DMS53 treated with DMSO at 0.1 percent for 48 hours (cell line): ENCODE measurements at regions not wholly inside any gene's neighbourhood (a gene's known extent, or its start where the extent isn't known, plus 50 kb on each side); places are given as distances from the start of the nearest gene placed in this dataset.
A peak's percentile ranks its signal among the peaks of the same experiment; 100 is the strongest.

ENCODE experiments used
- DNase-seq: peaks from one replicate; lab custom pipeline; 2025; ENCODE audit not compliant: unreplicated experiment; lab: John Stamatoyannopoulos, UW

GRCh38 chr1:227451057-227451456 lies 112.3 kb upstream of the ZNF678 start:
- DNase-seq: no peak

GRCh38 chr1:227450489-227450888 lies 112.9 kb upstream of the ZNF678 start:
- no peak for DNase-seq

- no peak for DNase-seq
These were observed 113.5 kb upstream of the ZNF678 start for GRCh38 chr1:227449741-227450441.

- peak; percentile 62 for DNase-seq
These were observed 114.3 kb upstream of the ZNF678 start for GRCh38 chr1:227449051-227449450.

DNA sequence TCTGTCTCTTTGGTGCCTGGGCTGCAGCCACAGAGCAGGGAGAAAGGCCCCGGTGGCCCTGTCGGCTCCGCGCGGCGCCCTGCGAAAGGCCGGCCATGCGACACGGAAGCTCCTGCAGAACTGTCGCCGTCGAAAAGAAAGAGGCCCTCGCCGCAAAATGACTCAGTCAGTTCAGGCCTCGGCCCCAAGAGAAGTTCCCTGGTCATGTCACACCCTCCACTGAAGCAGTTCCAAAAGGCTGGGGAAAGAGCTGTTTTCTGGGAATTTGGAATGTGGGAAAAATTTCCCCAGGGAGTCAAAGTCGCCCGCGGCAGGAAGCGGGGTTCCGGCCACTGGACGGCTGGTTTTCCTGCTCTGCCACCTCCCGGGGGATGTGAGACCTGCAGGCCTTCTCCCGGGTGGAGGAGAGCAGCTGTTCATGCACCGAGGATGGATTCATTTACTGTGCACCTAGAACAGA lies 115.8 kb upstream of the ZNF678 start:
- no peak for DNase-seq

DNA sequence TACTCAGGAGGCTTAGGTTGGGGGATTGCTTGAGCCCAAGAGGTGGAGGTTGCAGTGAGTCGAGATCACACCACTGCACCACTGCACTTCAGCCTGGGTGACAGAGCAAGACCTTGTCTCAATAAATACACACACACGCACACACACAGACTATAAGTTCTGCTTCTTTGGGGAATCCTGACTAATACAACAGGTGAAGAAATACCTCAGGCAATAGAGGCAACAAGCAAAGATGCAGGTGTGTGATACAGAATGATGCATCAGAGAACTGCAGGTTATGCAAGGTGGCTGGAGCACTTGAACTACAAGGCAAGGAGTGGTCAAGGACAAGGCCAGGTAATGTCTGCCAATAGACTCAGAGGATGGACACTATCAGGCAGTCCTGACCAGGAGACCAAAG lies 117.6 kb upstream of the ZNF678 start:
- DNase-seq: no peak

GRCh38 chr1:227445092-227445674 lies 118.2 kb upstream of the ZNF678 start:
- DNase-seq: no peak

DNA sequence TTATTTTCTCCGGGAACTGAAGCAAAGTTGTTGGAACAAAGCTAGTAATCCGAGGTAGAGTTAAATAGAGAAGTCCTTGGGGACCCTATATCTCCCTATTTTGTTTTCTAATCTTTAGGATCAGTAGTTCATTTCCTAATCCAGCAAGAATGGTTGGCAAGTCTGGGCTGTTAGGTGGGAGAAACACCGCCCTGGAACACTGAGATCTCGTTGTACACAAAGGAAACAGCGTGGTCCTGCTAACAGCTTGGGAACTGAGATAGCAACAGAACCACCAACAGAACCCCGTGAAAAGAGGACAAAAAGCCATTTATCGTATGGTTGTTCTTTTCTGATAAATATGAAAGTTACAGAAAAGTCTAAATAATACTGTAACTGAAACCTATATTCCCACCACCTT lies 121.9 kb upstream of the CDC42BPA start:
- DNase-seq: no peak

DNA sequence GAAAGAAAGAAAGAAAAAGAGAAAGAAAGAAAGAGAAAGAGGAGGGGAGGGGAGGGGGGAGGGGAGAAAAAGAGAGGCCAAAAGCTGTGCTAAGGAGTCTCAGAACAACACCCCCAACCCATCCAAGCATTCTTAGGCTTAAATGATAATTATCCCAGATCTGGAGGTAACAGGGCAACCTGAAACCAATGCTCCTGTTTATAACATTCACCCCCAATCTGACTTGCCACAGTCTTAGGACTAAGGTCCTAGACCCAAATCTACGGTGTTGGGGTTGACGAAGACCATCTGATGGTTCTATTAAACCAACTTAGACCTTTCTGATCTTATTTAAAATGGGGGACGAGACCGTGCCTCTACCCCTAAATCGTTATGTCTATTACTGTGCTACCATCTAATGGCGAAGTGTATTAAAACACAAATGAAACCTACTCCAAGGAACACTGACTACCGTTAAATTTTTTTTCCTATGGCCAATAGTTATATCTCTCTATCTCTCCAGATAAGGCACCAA lies 119.3 kb upstream of the CDC42BPA start:
- DNase-seq: peak; percentile 76

- no peak for DNase-seq
These were observed 116.6 kb upstream of the CDC42BPA start for GRCh38 chr1:227434808-227435444.

- no peak for DNase-seq
These were observed 115.5 kb upstream of the CDC42BPA start for GRCh38 chr1:227433663-227434341.

GRCh38 chr1:227432981-227433380 lies 114.7 kb upstream of the CDC42BPA start:
- DNase-seq: no peak

- DNase-seq: no peak
These were observed 113.9 kb upstream of the CDC42BPA start for GRCh38 chr1:227432181-227432535.

DNA sequence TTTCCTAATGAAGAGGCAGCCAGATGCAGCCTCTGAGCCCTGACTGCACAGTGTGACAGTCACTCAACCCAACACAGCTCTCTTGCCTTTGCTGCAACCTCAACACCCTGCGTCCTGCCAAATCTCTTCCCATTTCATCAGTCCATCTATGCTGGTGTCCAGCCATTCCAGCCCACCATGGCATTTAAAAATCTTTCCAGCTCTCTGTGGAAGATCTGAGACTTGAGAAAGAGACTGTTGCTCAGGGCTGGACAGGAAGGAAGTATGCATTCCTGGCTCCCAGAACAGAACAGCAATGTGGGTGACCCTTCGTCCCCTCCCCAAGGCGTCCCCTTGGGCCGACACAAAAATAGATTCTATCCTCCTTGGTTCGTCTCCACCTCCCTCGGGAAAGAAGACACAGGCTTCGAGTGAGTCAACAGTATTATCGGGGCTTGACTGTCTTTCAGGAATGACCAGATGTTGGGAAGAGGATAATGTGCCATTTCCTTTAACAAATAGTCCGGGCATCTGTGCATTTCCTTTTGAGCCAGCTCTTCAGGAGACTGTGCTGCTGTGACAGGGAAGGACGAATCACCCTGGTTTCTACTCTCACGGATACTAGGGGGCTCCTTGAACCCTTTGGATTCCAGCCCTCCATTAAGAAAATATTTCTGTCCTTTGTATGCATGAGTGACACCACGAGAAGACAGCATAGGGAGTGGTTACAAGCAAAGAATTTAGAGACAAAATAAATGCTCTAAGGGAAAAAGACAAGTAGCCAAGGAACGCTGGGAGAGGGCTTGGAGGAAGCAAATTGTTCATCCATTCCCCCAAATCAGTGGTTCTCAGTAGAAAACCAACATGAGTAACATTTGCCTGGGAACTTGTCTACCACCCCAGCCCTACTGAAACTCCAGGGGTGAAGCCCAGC lies 111.4 kb upstream of the CDC42BPA start:
- DNase-seq: no peak

- DNase-seq: no peak
These were observed 110.5 kb upstream of the CDC42BPA start for GRCh38 chr1:227428803-227429202.

DNA sequence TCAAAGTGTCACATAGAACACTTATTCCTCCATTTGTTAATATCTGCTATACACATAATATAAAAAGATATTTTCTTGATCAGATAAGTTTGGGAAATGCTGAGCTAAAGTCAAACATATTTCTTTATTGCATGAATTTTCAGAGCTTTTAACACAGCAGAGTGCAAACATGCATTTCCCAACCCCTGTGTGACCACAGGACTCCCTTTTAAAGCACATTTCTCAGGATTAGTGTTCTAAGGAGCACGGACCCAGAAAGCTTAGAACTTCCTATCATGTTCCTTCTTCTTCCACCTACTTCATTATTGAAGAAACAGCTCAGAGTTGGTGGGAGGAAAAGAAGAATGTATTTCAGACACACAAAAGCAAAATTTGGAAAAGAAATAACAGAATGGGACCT lies 109.1 kb upstream of the CDC42BPA start:
- DNase-seq: no peak

DNA sequence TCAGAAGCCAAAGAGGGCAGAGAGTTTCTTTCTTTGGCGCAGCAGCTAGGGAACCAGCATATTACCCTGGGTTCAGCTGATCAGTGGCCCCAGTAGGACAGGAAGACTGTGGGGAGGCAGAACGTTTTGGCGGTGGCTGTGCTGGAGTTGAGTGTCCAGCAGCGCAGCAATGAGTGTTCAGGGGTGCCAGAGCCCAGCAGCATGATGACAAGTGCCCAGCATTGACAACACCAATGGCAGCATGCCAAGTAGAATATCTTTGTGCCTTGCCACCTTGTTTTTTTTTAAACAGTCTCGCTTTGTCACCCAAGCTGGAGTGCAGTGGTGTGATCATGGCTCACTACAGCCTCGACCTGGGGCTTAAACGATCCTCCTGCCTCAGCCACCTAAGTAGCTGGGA lies 106.7 kb upstream of the CDC42BPA start:
- DNase-seq: no peak

DNA sequence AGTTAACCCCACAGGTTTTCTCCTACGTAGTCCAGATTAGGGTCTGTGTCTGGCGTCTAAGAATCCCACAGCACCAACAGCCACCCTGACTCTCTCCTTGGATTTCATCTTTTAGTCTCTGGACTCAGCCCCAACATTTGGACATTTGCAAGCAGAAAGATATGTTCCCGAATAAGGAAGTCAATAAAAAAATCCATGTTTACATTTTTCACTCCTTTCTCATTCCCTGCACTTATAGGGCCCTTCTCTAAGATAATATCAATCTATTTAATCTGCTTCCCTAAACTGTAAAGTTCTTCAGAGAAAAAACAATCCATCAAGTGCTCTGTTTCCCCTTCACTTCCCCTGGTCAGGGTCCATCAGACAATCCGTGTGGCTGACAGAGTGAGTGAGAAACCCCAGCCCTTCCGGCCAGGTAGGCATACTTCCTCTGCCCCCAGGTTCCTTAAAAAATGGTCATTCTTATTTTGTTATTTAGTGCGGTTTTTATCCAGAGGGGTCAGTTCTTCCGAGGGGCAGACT lies 105.9 kb upstream of the CDC42BPA start:
- no peak for DNase-seq

DNA sequence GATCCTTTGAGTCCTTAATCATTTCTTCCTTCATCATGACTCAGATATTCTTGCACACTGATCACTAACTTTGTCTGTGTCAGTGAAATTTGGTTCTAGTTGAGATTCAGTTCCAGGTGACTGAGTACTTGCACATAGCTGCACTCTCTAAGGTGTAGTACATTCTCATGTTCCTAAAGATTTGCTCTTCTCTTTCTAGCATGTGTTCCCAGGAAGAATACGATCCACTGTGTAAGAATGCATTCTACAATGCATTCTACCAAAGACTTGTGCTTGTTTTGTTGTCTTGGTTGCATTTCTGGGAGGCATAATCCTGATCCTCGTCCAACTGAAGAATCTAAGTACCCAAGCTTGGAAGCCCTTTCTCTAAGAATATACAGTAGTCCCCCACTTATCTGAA lies 104.3 kb upstream of the CDC42BPA start:
- DNase-seq: no peak

DNA sequence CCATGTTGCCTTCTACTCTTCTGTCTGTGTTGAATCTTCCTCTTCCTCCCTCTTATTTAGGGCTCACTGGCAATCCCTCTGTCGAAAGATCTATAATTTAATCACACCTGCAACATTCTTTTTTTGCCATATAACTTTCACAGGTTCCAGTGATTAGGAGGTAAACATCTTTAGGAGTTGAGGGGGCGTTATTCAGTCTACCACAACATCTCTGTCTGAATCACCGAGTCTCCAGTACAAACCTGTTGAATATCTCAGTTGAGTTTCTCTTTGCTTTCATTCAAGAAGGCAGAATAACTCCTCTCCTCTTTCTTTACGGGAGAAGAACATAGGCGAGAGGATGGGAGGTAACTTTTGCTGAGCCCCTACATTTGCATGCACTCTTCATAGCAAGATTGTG lies 101.9 kb upstream of the CDC42BPA start:
- no peak for DNase-seq
